GM10248 (cell line): ENCODE measurements at regions not wholly inside any gene's neighbourhood (a gene's known extent, or its start where the extent isn't known, plus 50 kb on each side); places are given as distances from the start of the nearest gene placed in this dataset.

Source experiments
- CTCF ChIA-PET: fragments of 300-600 bp; sonication (Branson Sonifier 250); formaldehyde crosslinking; extraction: SDS; loops from one replicate; lab custom pipeline; 2021; ENCODE audit warnings: antibody characterized with exemption; lab: Yijun Ruan, JAX
- POLR2A ChIA-PET: fragments of 350-650 bp; sonication (Branson Sonifier 250); formaldehyde crosslinking; extraction: SDS; loops from one replicate; lab custom pipeline; 2020; ENCODE audit warnings: antibody characterized with exemption; lab: Yijun Ruan, JAX
- DNase-seq: peaks from one replicate; pipeline ENCODE4 v3.0.0; 2012; ENCODE audit errors: extremely low spot score
- TF ChIP-seq, protein P1 (sequence below): IDR thresholded peaks from 2 replicates; pipeline ENCODE4 v1.5.1; 2012; ENCODE audit warnings: mild to moderate bottlenecking, low read depth; ENCODE audit errors: extremely low read depth, missing control alignments, control extremely low read depth

DNA sequence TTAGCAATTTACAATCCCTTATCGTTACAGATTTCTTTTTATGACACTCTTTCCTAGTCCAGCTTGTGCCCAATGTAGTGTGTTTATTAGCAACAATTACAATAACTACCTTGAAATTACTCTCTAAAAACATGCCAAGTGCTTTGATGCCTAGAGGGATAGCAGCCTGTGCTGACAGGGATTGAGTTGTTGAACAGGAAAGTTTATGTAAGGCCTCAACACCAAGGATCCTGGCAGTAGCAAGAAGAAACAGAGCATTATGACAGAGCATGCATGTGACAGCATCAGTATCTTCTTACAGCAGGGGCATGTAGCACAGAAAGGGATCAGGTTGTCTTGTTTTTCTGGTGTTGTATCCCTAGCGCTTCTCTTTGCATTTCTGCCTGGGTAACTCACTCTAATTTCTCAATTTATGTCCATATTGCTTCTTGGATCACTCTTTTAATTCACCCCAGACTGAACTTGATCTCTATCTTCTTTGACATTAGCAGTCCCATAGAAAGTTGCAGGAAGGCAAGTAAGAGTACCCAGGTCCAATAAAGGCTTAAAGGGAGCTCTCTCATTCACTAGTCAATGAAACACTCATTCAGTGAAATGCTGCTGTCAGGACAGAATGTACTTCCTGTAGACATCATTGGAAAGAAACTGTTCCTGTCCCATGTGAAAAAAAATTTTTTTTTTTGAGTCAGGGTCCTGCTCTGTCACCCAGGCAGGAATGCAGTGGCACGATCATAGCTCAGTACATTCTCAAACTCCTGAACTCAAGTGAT lies 220.0 kb upstream of the GRIP1 start:
- ChIA-PET CTCF (interaction anchor here (1.5 to 1.9 kb wide), 2 partner anchors 12 to 38 kb away, joined by 4 read pairs; no protein-coding TSS in a partner anchor), POLR2A (no interaction called here)
- DNase-seq: no peak
- TF ChIP-seq, protein P1, sequence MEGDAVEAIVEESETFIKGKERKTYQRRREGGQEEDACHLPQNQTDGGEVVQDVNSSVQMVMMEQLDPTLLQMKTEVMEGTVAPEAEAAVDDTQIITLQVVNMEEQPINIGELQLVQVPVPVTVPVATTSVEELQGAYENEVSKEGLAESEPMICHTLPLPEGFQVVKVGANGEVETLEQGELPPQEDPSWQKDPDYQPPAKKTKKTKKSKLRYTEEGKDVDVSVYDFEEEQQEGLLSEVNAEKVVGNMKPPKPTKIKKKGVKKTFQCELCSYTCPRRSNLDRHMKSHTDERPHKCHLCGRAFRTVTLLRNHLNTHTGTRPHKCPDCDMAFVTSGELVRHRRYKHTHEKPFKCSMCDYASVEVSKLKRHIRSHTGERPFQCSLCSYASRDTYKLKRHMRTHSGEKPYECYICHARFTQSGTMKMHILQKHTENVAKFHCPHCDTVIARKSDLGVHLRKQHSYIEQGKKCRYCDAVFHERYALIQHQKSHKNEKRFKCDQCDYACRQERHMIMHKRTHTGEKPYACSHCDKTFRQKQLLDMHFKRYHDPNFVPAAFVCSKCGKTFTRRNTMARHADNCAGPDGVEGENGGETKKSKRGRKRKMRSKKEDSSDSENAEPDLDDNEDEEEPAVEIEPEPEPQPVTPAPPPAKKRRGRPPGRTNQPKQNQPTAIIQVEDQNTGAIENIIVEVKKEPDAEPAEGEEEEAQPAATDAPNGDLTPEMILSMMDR: no peak

DNA sequence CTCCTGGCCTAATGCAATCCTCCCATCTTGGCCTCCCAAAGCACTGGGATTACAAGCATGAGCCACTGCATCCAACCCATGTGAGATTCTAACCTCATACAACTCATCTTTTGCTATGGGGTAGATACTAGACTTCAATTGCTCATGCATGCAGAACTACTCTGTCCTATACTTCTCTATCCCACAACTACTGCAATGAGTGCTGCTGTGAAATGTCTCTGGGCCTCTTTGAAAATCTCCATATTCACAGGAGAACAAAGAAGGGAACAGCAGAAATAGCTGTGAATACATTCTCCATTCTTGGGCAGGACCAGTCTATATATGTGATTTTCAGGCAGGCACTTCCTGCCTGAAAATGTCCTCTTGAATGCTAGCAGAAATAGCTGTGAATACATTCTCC lies 220.7 kb upstream of the GRIP1 start:
- DNase-seq: no peak
- TF ChIP-seq, protein P1: no peak
- ChIA-PET CTCF (no interaction called here), POLR2A (no interaction called here)

DNA sequence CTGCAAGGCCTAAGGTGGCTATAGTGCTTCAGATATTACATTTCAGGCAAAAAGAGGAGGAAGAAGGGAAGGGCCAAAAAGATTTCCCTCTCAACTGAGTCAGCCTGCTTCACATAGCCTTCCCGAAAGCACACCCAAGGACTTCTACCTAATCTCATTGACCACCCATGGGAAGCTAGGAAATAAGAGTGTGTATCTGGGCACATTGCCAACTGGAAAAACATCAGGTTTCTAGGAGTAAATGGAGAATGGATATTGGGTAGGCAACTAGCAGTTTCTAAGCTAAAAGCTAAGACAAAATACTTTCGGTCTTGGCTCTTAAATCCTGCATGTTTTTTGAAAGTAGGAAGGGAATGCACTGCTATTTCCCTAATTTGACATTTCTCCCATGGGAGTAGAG lies 221.7 kb upstream of the GRIP1 start:
- CTCF ChIA-PET: interaction anchor here (0.7 to 1.2 kb wide), 3 partner anchors 12 to 43 kb away, joined by 3 read pairs; no protein-coding TSS in a partner anchor

DNA sequence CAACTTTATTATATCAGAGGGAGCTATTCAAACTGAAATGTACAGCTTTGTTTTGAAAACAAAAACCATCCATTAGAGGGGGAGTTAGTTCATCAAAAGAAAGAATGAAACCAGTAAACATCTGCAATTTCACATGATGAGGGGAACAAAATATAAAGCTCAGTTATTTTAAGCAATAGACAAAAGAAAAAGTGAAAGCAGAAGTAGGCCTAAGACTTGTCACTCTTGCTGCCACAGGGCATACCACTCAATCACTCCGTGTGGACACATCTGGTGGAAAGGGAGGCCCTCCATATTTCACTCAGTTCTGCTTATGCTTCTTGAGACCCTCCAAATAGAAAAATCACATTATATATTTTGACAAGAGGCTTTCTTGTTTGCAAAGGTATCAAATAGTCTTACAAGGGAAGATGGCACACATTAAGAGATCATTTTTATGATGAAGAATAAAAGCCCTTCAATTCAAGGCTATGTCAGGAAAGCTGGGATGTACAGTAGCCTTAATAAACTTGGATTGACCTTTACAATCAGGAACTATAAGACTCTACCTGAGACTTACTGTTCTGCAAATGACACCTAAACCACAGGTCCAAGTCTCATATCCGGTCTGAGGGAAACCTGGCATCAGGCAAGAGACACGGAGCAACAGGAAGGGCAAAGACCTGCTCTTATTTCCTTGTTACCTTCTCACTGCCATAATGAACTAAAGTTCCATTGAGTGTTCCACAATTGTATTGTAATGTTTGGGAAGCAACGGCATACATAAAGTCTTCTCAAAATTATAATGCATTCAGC lies 222.5 kb upstream of the GRIP1 start:
- CTCF ChIA-PET: interaction anchor here (0.7 to 1.2 kb wide), 3 partner anchors 13 to 44 kb away, joined by 3 read pairs; no protein-coding TSS in a partner anchor
- TF ChIP-seq, protein P1: no peak
- peak; percentile 38 for DNase-seq
- POLR2A ChIA-PET: no interaction called here

More for the DNA sequence above, 221.7 kb upstream of the GRIP1 start:
- TF ChIP-seq, protein P1: no peak
- DNase-seq: no peak
- POLR2A ChIA-PET: no interaction called here

DNA sequence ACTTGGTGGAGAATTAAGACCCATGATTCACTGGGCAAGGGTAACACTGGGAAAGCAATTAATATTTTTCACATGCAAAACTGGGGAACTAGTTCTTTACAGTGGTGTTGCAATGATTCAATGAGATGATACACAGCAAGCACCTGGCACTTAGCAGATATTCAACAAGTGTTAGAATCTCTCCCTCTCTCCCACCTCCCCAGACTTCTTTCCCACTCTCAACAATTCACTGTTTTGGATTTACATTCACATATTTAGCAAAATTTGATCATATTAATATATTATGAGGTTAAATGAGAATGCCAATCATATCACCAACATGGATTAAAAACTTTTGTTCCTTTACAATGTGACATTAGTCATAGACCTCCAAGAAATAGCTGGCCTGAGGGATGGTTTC lies 223.1 kb upstream of the GRIP1 start:
- TF ChIP-seq, protein P1: no peak
- DNase-seq: no peak
- ChIA-PET POLR2A (no interaction called here), CTCF (no interaction called here)

DNA sequence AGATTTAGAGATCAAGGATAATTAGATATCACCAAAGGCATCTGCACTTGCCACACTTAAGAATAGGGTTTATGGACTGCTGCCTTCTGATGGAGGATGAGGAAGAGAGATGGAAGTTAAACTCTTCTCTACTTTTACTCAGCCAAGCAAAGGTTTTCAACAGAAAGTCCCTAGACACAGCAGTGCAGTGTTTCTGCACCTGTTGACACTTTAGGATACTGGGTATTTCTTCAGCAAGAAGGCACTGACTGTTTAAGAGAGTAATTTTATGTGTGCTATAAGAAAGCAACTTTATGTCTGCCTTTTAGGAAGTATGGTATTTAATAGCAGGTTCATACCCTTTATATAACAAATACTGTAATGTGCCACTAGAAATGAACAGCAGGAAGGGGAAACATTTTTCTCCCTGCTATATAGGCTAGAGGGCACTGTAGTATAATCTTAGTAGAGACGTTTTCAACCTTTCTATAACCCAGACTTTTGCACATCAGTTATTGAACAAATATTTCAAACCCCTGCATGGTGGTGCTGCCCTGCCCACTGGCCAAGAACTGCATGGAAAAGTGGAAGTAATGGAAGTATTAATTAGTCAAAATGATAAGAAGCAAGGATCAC lies 225.0 kb upstream of the GRIP1 start:
- POLR2A ChIA-PET: no interaction called here
- TF ChIP-seq, protein P1: no peak
- CTCF ChIA-PET: no interaction called here
- no peak for DNase-seq
